ENCODE measurements at regions not wholly inside any gene's neighbourhood (a gene's known extent, or its start where the extent isn't known, plus 50 kb on each side); places are given as distances from the start of the nearest gene placed in this dataset.

GRCh38 chr18:9008709-9009635 lies 93.5 kb upstream of the NDUFV2 start (continued):
- TF ChIP-seq MTA2 (IDR thresholded peaks at IDR 0.05; ENCODE audit: low read depth) = peak; percentile 96
- TF ChIP-seq, protein P1, sequence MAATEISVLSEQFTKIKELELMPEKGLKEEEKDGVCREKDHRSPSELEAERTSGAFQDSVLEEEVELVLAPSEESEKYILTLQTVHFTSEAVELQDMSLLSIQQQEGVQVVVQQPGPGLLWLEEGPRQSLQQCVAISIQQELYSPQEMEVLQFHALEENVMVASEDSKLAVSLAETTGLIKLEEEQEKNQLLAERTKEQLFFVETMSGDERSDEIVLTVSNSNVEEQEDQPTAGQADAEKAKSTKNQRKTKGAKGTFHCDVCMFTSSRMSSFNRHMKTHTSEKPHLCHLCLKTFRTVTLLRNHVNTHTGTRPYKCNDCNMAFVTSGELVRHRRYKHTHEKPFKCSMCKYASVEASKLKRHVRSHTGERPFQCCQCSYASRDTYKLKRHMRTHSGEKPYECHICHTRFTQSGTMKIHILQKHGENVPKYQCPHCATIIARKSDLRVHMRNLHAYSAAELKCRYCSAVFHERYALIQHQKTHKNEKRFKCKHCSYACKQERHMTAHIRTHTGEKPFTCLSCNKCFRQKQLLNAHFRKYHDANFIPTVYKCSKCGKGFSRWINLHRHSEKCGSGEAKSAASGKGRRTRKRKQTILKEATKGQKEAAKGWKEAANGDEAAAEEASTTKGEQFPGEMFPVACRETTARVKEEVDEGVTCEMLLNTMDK (IDR thresholded peaks at IDR 0.05; ENCODE audit: borderline replicate concordance, insufficient read depth, low read depth, low read length, poor library complexity, severe bottlenecking) = no peak
- TF ChIP-seq MCM7 (IDR thresholded peaks at IDR 0.05) = no peak
- no peak for TF ChIP-seq DDX20 (tag; IDR thresholded peaks at IDR 0.05; ENCODE audit: low read depth)
- TF ChIP-seq ZNF551 (CRISPR knock-in tag; IDR thresholded peaks at IDR 0.05) = no peak
- peak; percentile 94 for TF ChIP-seq LARP7 (IDR thresholded peaks at IDR 0.05)
- TF ChIP-seq SIX5 (IDR thresholded peaks at IDR 0.05; ENCODE audit: borderline replicate concordance in 1 of 2, insufficient read depth in 1 of 2, low read depth in 1 of 2, low read length in 2 of 2) = 0 out of 4 replicates have a peak, but pooled peaks of 1 of the 2 experiments have one; percentile 13
- no peak for TF ChIP-seq ETV6 (IDR thresholded peaks at IDR 0.05; ENCODE audit: borderline replicate concordance in 1 of 2, low read depth in 2 of 2, low read length in 1 of 2)
- TF ChIP-seq ETV6 (CRISPR knock-in tag; IDR thresholded peaks at IDR 0.05; ENCODE audit: borderline replicate concordance) = no peak
- no peak for TF ChIP-seq NR2F6 (CRISPR knock-in tag; IDR thresholded peaks at IDR 0.05)
- TF ChIP-seq CREB3 (tag; conservative IDR thresholded peaks at IDR 0.05; ENCODE audit: low read depth) = peak; percentile 90
- no peak for TF ChIP-seq HMG20A (CRISPR knock-in tag; conservative IDR thresholded peaks at IDR 0.05)
- no peak for TF ChIP-seq GTF2E2 (tag; IDR thresholded peaks at IDR 0.05)
- no peak for TF ChIP-seq SREBF2 (CRISPR knock-in tag; IDR thresholded peaks at IDR 0.05)
- 0 out of 2 replicates have a peak, but pooled peaks have one; percentile 27 for TF ChIP-seq ZNF444 (CRISPR knock-in tag; IDR thresholded peaks at IDR 0.05)
- TF ChIP-seq, protein P2, sequence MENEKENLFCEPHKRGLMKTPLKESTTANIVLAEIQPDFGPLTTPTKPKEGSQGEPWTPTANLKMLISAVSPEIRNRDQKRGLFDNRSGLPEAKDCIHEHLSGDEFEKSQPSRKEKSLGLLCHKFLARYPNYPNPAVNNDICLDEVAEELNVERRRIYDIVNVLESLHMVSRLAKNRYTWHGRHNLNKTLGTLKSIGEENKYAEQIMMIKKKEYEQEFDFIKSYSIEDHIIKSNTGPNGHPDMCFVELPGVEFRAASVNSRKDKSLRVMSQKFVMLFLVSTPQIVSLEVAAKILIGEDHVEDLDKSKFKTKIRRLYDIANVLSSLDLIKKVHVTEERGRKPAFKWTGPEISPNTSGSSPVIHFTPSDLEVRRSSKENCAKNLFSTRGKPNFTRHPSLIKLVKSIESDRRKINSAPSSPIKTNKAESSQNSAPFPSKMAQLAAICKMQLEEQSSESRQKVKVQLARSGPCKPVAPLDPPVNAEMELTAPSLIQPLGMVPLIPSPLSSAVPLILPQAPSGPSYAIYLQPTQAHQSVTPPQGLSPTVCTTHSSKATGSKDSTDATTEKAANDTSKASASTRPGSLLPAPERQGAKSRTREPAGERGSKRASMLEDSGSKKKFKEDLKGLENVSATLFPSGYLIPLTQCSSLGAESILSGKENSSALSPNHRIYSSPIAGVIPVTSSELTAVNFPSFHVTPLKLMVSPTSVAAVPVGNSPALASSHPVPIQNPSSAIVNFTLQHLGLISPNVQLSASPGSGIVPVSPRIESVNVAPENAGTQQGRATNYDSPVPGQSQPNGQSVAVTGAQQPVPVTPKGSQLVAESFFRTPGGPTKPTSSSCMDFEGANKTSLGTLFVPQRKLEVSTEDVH (IDR thresholded peaks at IDR 0.05; ENCODE audit: low read depth, partially characterized antibody) = peak; percentile 27
- no peak for TF ChIP-seq TSC22D4 (tag; IDR thresholded peaks at IDR 0.05)
- no peak for TF ChIP-seq NONO (IDR thresholded peaks at IDR 0.05; ENCODE audit: low read depth in 2 of 2, low read length in 1 of 2)
- TF ChIP-seq, protein P3, sequence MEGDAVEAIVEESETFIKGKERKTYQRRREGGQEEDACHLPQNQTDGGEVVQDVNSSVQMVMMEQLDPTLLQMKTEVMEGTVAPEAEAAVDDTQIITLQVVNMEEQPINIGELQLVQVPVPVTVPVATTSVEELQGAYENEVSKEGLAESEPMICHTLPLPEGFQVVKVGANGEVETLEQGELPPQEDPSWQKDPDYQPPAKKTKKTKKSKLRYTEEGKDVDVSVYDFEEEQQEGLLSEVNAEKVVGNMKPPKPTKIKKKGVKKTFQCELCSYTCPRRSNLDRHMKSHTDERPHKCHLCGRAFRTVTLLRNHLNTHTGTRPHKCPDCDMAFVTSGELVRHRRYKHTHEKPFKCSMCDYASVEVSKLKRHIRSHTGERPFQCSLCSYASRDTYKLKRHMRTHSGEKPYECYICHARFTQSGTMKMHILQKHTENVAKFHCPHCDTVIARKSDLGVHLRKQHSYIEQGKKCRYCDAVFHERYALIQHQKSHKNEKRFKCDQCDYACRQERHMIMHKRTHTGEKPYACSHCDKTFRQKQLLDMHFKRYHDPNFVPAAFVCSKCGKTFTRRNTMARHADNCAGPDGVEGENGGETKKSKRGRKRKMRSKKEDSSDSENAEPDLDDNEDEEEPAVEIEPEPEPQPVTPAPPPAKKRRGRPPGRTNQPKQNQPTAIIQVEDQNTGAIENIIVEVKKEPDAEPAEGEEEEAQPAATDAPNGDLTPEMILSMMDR (IDR thresholded peaks at IDR 0.05 in 2 of 3, conservative IDR thresholded peaks at IDR 0.05 in 1 of 3; ENCODE audit: insufficient read depth in 2 of 3, low read depth in 1 of 3, low read length in 3 of 3) = no peak

Data from K562 (cell line).